B cell (primary cell): ENCODE measurements at regions not wholly inside any gene's neighbourhood (a gene's known extent, or its start where the extent isn't known, plus 50 kb on each side); places are given as distances from the start of the nearest gene placed in this dataset.

Source experiments
- ATAC-seq: fragments of 200-7000 bp; cut with Tn5 transposase; one replicate; pipeline ENCODE4 v1.10.0; 2021; ENCODE audit warnings: low read depth, mild to moderate bottlenecking, moderate number of reproducible peaks, moderate library complexity
- CTCF ChIA-PET: fragments of 350-600 bp; sonication (Branson Sonifier 250); formaldehyde crosslinking; loops from one replicate; lab custom pipeline; 2021; ENCODE audit warnings: antibody characterized with exemption, inconsistent platforms; lab: Charles Lee
- POLR2A ChIA-PET: fragments of 350-600 bp; sonication (Branson Sonifier 250); formaldehyde crosslinking; loops from one replicate; lab custom pipeline; 2021; ENCODE audit warnings: antibody characterized with exemption; lab: Charles Lee
- DNase-seq: peaks from one replicate; pipeline ENCODE4 v3.0.0; 2013
- H2AFZ ChIP-seq: 2 replicates; pipeline ENCODE4 v1.6.1; 2012; ENCODE audit warnings: mild to moderate bottlenecking, low read depth, low read length; ENCODE audit not compliant: insufficient read depth, poor library complexity, severe bottlenecking
- H3K27ac ChIP-seq, 2 donors: 1 replicate in 1 of 2; 2 replicates in 1 of 2; pipeline ENCODE4 v1.5.1; 2012 to 2013; ENCODE audit warnings: low read length in 2 of 2, mild to moderate bottlenecking in 2 of 2, moderate library complexity in 1 of 2
- H3K27me3 ChIP-seq, 4 experiments: fragments of 200-600 bp in 1 of 4; sonication (generic) in 1 of 4; replicated peaks in 1 of 4; 1 replicate in 2 of 4; 2 replicates in 2 of 4; pipeline versions ENCODE4 v1.6.1 to v1.7.0; 2013 to 2016; ENCODE audit warnings: low read length in 3 of 4, mild to moderate bottlenecking in 2 of 4, mixed read lengths in 1 of 4, moderate library complexity in 1 of 4; ENCODE audit not compliant: insufficient read depth in 4 of 4, control insufficient read depth in 3 of 4; ENCODE audit errors: control extremely low read depth in 1 of 4
- H3K36me3 ChIP-seq, 2 experiments: replicated peaks in 1 of 2; 1 replicate in 1 of 2; 2 replicates in 1 of 2; pipeline versions ENCODE4 v1.6.1 to v1.7.1; 2013; ENCODE audit warnings: low read length in 1 of 2; ENCODE audit not compliant: insufficient read depth in 2 of 2, control insufficient read depth in 1 of 2; ENCODE audit errors: control extremely low read depth in 1 of 2, extremely low read depth in 1 of 2
- H3K4me1 ChIP-seq, 2 donors: fragments of 200-600 bp in 1 of 2; sonication (generic) in 1 of 2; 1 replicate in 1 of 2; 2 replicates in 1 of 2; pipeline versions ENCODE4 v1.5.1 to v1.6.1; 2013 to 2017; ENCODE audit warnings: low read length in 2 of 2; ENCODE audit not compliant: control insufficient read depth in 2 of 2, insufficient read depth in 2 of 2
- H3K4me2 ChIP-seq: replicated peaks from 2 replicates; pipeline ENCODE3; 2012; ENCODE audit warnings: mild to moderate bottlenecking, low read depth, low read length; ENCODE audit not compliant: poor library complexity, severe bottlenecking
- H3K4me3 ChIP-seq, 5 experiments: fragments of 200-600 bp in 1 of 5; sonication (generic) in 1 of 5; 1 replicate in 3 of 5; 2 replicates in 2 of 5; pipeline versions ENCODE4 v1.5.1 to v1.7.0; 2011 to 2016; ENCODE audit warnings: low read length in 4 of 5, mild to moderate bottlenecking in 4 of 5, low read depth in 2 of 5, control low read depth in 1 of 5, moderate library complexity in 1 of 5; ENCODE audit not compliant: insufficient read depth in 1 of 5; ENCODE audit errors: control extremely low read depth in 1 of 5, extremely low read depth in 1 of 5
- H3K79me2 ChIP-seq: fragments of 200-600 bp; sonication (generic); one replicate; pipeline ENCODE4 v1.6.0; 2016; ENCODE audit warnings: low read length; ENCODE audit not compliant: control insufficient read depth, insufficient read depth
- H3K9ac ChIP-seq: fragments of 200-600 bp; sonication (generic); 2 replicates; pipeline ENCODE4 v1.6.1; 2017; ENCODE audit warnings: mild to moderate bottlenecking, low read length, moderate library complexity
- H3K9me3 ChIP-seq, 3 donors: one replicate each; pipeline versions ENCODE4 v1.6.1 to v1.7.1; 2013; ENCODE audit warnings: low read length in 2 of 3; ENCODE audit not compliant: control insufficient read depth in 2 of 3, insufficient read depth in 1 of 3; ENCODE audit errors: control extremely low read depth in 1 of 3
- H4K20me1 ChIP-seq: 2 replicates; pipeline ENCODE4 v1.6.0; 2012; ENCODE audit warnings: mild to moderate bottlenecking, low read length; ENCODE audit not compliant: insufficient read depth, control insufficient read depth, poor library complexity, severe bottlenecking
- H3K27ac Mint-ChIP-seq: one replicate; pipeline ENCODE4 v1.8.0; 2021; ENCODE audit warnings: mixed read lengths
- H3K27me3 Mint-ChIP-seq: one replicate; pipeline ENCODE4 v1.8.0; 2021; ENCODE audit warnings: mixed read lengths
- H3K4me1 Mint-ChIP-seq: one replicate; pipeline ENCODE4 v1.8.0; 2021; ENCODE audit warnings: mixed read lengths
- H3K4me3 Mint-ChIP-seq: one replicate; pipeline ENCODE4 v1.8.0; 2021; ENCODE audit warnings: mixed read lengths
- H3K9me3 Mint-ChIP-seq: one replicate; pipeline ENCODE4 v1.8.0; 2022; ENCODE audit warnings: mixed read lengths; ENCODE audit not compliant: insufficient read depth
- EZH2 ChIP-seq: IDR thresholded peaks from 2 replicates; pipeline ENCODE4 v1.6.1; 2012; ENCODE audit warnings: borderline replicate concordance, low read depth, mild to moderate bottlenecking, moderate library complexity, low read length; ENCODE audit not compliant: insufficient read depth, poor library complexity, severe bottlenecking
- WGBS: methylation state at CpG from one replicate; pipeline ENCODE4 v1.1.5; 2013; ENCODE audit warnings: missing lambda C conversion rate; ENCODE audit not compliant: insufficient coverage; 5-methylcytosine and 5-hydroxymethylcytosine counted together
- intact Hi-C: fragments of 100-400 bp; cut with micrococcal nuclease; formaldehyde crosslinking; loops from one replicate; pipeline ENCODE4 v1.10.0; 2022
- TF ChIP-seq, protein P1 (sequence below): fragments of 200-600 bp; IDR thresholded peaks from one replicate; pipeline ENCODE4 v1.8.0; 2022; ENCODE audit warnings: antibody characterized with exemption, mild to moderate bottlenecking

DNA sequence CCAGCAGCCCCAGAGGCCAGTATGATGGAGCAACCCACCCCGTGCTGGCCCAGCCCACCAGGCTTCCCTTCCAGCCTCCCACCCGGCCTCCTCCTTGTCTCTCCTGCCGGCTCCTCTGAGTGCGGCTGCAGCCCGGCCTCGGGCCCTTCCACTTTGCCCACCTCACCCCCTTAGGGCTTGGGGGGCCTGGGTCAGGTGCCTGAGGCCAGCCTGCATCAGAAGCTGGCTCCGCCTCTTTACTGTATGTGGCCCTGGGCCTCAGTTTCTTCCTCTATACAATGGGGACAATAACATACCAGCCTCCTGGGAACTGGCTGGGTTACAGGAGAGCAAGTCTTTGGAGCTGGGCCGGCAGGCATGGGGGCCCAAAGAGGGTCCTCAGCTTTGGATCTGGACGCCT lies 221.1 kb upstream of the CIBAR2 start:
- Mint-ChIP-seq H3K4me3 (no peak overlapping the region), H3K27me3 (peaks cover 48% of the 10 kb centered on the region), H3K4me1 (peaks cover 22% of the 10 kb centered on the region), H3K27ac (no peak overlapping the region), H3K9me3 (no peaks in the 10 kb centered on the region)
- Histone ChIP-seq H3K4me1 (peaks cover 26 to 32% of the 10 kb centered on the region in 2 donors), H2AFZ (no peak overlapping the region), H3K36me3 (no peaks in the 10 kb centered on the region), H3K9ac (no peak overlapping the region), H3K27me3 (peaks cover 0 to 64% (median 22%) of the 10 kb centered on the region in 4 experiments), H3K79me2 (no peaks in the 10 kb centered on the region), H3K4me2 (no peak overlapping the region), H3K27ac (no peak overlapping the region), H3K4me3 (no peak overlapping the region), H3K9me3 (peaks cover 0 to 4% (median 0%) of the 10 kb centered on the region in 3 donors), H4K20me1 (no peaks in the 10 kb centered on the region)
- CTCF ChIA-PET: no interaction called here
- WGBS: 96% methylated on average over 9 of the region's 9 CpGs
- TF ChIP-seq EZH2: no peak
- TF ChIP-seq, protein P1, sequence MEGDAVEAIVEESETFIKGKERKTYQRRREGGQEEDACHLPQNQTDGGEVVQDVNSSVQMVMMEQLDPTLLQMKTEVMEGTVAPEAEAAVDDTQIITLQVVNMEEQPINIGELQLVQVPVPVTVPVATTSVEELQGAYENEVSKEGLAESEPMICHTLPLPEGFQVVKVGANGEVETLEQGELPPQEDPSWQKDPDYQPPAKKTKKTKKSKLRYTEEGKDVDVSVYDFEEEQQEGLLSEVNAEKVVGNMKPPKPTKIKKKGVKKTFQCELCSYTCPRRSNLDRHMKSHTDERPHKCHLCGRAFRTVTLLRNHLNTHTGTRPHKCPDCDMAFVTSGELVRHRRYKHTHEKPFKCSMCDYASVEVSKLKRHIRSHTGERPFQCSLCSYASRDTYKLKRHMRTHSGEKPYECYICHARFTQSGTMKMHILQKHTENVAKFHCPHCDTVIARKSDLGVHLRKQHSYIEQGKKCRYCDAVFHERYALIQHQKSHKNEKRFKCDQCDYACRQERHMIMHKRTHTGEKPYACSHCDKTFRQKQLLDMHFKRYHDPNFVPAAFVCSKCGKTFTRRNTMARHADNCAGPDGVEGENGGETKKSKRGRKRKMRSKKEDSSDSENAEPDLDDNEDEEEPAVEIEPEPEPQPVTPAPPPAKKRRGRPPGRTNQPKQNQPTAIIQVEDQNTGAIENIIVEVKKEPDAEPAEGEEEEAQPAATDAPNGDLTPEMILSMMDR: no peak
- ATAC-seq: no peak
- POLR2A ChIA-PET: no interaction called here
- DNase-seq: no peak
- intact Hi-C loops: no loop called here

DNA sequence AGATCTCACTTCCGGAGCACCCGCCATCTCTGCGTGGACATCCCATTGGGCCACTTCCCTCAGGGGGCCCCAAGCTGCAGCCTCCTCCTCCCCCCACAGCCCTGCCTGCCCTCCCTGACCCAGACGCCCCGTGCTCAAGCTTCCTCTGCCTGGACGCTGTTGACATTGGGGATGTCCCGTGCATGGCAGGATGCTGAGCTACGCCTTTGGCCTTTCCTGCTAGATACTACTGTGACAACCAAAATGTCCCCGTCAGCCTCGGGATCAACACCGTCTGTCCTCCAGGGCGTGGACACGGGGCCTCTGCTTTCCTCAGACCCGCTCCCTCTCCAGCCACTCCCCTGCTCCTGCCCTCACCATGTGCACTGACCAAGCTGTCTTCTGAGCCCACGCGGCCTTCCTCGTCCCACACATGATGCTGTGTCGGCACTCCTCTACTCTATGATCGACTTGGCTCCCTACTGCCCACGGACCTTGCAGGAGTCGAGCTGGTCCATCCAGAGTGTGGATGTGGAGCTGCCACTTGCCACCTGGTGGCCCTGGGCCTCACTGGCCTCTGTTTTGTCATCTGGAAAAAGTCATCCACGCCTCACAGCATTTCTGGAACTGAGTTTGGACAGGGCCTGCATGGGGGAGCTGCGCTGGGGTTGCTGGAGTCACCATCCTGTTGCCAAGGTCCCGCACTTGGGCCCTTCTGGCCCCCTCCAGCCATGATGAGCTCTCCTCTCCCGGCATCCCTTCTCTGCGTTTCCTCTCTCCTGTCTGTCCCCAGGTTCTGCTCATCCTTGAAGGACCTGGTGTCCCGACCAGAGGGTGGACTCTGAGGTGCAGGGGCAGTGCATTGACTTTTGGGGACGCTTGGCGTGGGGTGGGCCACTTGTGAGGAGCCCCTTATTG lies 221.7 kb upstream of the CIBAR2 start:
- no peaks in the 10 kb centered on the region for H3K9me3 Mint-ChIP-seq
- Histone ChIP-seq H3K4me2 (no peak overlapping the region), H3K9me3 (peaks cover 0 to 4% (median 0%) of the 10 kb centered on the region in 3 donors), H3K4me1 (peaks cover 22 to 27% of the 10 kb centered on the region in 2 donors), H4K20me1 (no peaks in the 10 kb centered on the region), H3K36me3 (no peaks in the 10 kb centered on the region), H3K27ac (no peak overlapping the region), H2AFZ (peak overlapping the region; percentile 71), H3K79me2 (no peaks in the 10 kb centered on the region), H3K27me3 (peaks cover 0 to 58% (median 19%) of the 10 kb centered on the region in 4 experiments), H3K4me3 (no peak overlapping the region), H3K9ac (no peak overlapping the region)
- DNase-seq: no peak
- WGBS: 87% methylated on average over 23 of the region's 29 CpGs
- no peak overlapping the region for H3K4me3 Mint-ChIP-seq
- H3K27me3 Mint-ChIP-seq: peaks cover 52% of the 10 kb centered on the region
- no peak for TF ChIP-seq EZH2
- TF ChIP-seq, protein P1: no peak
- intact Hi-C loops: no loop called here
- H3K4me1 Mint-ChIP-seq: peaks cover 21% of the 10 kb centered on the region
- ChIA-PET CTCF (interaction anchor here (1.1 to 1.5 kb wide), 2 partner anchors 24 to 28 kb away, joined by 6 read pairs; no protein-coding TSS in a partner anchor), POLR2A (no interaction called here)
- no peak for ATAC-seq
- H3K27ac Mint-ChIP-seq: no peak overlapping the region
